Endothelial cell of umbilical vein (primary cell): ENCODE measurements at regions not wholly inside any gene's neighbourhood (a gene's known extent, or its start where the extent isn't known, plus 50 kb on each side); places are given as distances from the start of the nearest gene placed in this dataset.

ENCODE experiments used
- BruUV-seq: library from RNA; stranded (reverse); fragments of 400-500 nt; replicated peaks from 2 replicates; lab custom pipeline; 2021; lab: Mats Ljungman, UMichigan
- CTCF ChIA-PET: fragments of 300-600, 350-600 bp; sonication (Branson Sonifier 250); formaldehyde crosslinking; loops from one replicate; lab custom pipeline; 2021; ENCODE audit warnings: antibody characterized with exemption, inconsistent platforms; lab: Charles Lee
- POLR2A ChIA-PET: fragments of 300-600, 350-600 bp; sonication (Branson Sonifier 250); formaldehyde crosslinking; loops from one replicate; lab custom pipeline; 2021; ENCODE audit warnings: antibody characterized with exemption, inconsistent platforms; lab: Charles Lee
- DNase-seq: peaks from one replicate; pipeline ENCODE4 v3.0.0-alpha.2; 2011; ENCODE audit warnings: low read depth, low spot score
- FAIRE-seq: peaks from 2 replicates; lab custom pipeline; 2011; peaks lifted over from hg19 to GRCh38; lab: Jason Lieb, UNC
- H2AFZ ChIP-seq: 2 replicates; pipeline ENCODE4 v1.6.0; 2012; ENCODE audit warnings: low read depth, low read length, control low read depth, inconsistent platforms
- H3K27ac ChIP-seq: 2 replicates; pipeline ENCODE4 v1.5.1; 2011; ENCODE audit warnings: low read depth, mild to moderate bottlenecking, control low read depth, low read length, moderate library complexity; ENCODE audit not compliant: insufficient read depth
- H3K27me3 ChIP-seq, 2 experiments: 2 replicates each; pipeline versions ENCODE4 v1.6.0 to v1.6.1; 2011; ENCODE audit warnings: low read length in 2 of 2, mixed read lengths in 1 of 2; ENCODE audit not compliant: control insufficient read depth in 2 of 2, insufficient read depth in 2 of 2
- H3K36me3 ChIP-seq, 2 experiments: 2 replicates in 1 of 2; 3 replicates in 1 of 2; pipeline ENCODE4 v1.5.1; 2011; ENCODE audit warnings: low read length in 2 of 2, mild to moderate bottlenecking in 1 of 2, moderate library complexity in 1 of 2; ENCODE audit not compliant: control insufficient read depth in 2 of 2, insufficient read depth in 2 of 2; ENCODE audit errors: extremely low read depth in 1 of 2
- H3K4me1 ChIP-seq: 3 replicates; pipeline ENCODE4 v1.5.1; 2011; ENCODE audit warnings: mild to moderate bottlenecking, low read length; ENCODE audit not compliant: control insufficient read depth, insufficient read depth; ENCODE audit errors: extremely low read depth
- H3K4me2 ChIP-seq: 2 replicates; pipeline ENCODE4 v1.6.1; 2011; ENCODE audit warnings: low read length, control low read depth, mixed read lengths; ENCODE audit not compliant: insufficient read depth
- H3K4me3 ChIP-seq, 3 experiments: fragments of 200-600 bp in 1 of 3; sonication (generic), shearing (Covaris generic) in 1 of 3; replicated peaks in 1 of 3; 2 replicates each; pipeline ENCODE4 v1.5.1; 2011 to 2016; ENCODE audit warnings: control low read depth in 3 of 3, low read length in 3 of 3, mild to moderate bottlenecking in 2 of 3, inconsistent platforms in 1 of 3, low read depth in 1 of 3, moderate library complexity in 1 of 3; ENCODE audit not compliant: insufficient read depth in 1 of 3
- H3K79me2 ChIP-seq: 2 replicates; pipeline ENCODE4 v1.6.0; 2012; ENCODE audit warnings: low read length, inconsistent platforms; ENCODE audit not compliant: control insufficient read depth, insufficient read depth
- H3K9ac ChIP-seq: replicated peaks from 2 replicates; pipeline ENCODE3; 2011; ENCODE audit warnings: low read length, control low read depth; ENCODE audit not compliant: insufficient read depth; ENCODE audit errors: extremely low read depth
- H3K9me1 ChIP-seq: replicated peaks from 3 replicates; pipeline ENCODE4 v1.6.0; 2011; ENCODE audit warnings: mild to moderate bottlenecking, low read length; ENCODE audit not compliant: control insufficient read depth, insufficient read depth; ENCODE audit errors: extremely low read depth
- H3K9me3 ChIP-seq: replicated peaks from 2 replicates; pipeline ENCODE4 v1.5.1; 2012; ENCODE audit warnings: low read length, inconsistent platforms; ENCODE audit not compliant: control insufficient read depth, insufficient read depth
- H4K20me1 ChIP-seq: replicated peaks from 2 replicates; pipeline ENCODE3; 2011; ENCODE audit warnings: mild to moderate bottlenecking, low read length; ENCODE audit not compliant: control insufficient read depth, insufficient read depth; ENCODE audit errors: extremely low read depth
- CTCF ChIP-seq, 2 donors: IDR thresholded peaks; 1 replicate in 1 of 2; 2 replicates in 1 of 2; pipeline ENCODE4 v1.5.1; 2011; ENCODE audit warnings: low read length in 2 of 2, mild to moderate bottlenecking in 2 of 2, moderate library complexity in 2 of 2, control low read depth in 1 of 2, inconsistent platforms in 1 of 2, low read depth in 1 of 2; ENCODE audit not compliant: insufficient read depth in 1 of 2; ENCODE audit errors: extremely low read depth in 1 of 2
- EZH2 ChIP-seq: IDR thresholded peaks from 2 replicates; pipeline ENCODE4 v1.6.1; 2012; ENCODE audit warnings: borderline replicate concordance, low read depth, mild to moderate bottlenecking, moderate library complexity, low read length, inconsistent platforms; ENCODE audit not compliant: severe bottlenecking
- GATA2 ChIP-seq: IDR thresholded peaks from 2 replicates; pipeline ENCODE4 v1.7.0; 2011; ENCODE audit warnings: low read depth, mild to moderate bottlenecking, moderate library complexity, mixed read lengths, low read length; ENCODE audit not compliant: insufficient read length, insufficient read depth
- JUN ChIP-seq: IDR thresholded peaks from 2 replicates; pipeline ENCODE4 v1.6.1; 2011; ENCODE audit warnings: borderline replicate concordance, low read depth; ENCODE audit not compliant: insufficient read length, insufficient read depth
- MAX ChIP-seq: IDR thresholded peaks from 2 replicates; pipeline ENCODE4 v1.6.1; 2011; ENCODE audit not compliant: insufficient read depth, insufficient read length
- MYC ChIP-seq: IDR thresholded peaks from one replicate; pipeline ENCODE4 v1.6.1; 2011; ENCODE audit warnings: mild to moderate bottlenecking, low read depth, low read length
- POLR2A ChIP-seq: IDR thresholded peaks from 2 replicates; pipeline ENCODE4 v1.6.1; 2012; ENCODE audit warnings: low read depth, mild to moderate bottlenecking, control low read depth, low read length
- POLR2AphosphoS5 ChIP-seq: IDR thresholded peaks from 2 replicates; pipeline ENCODE4 v1.6.1; 2012; ENCODE audit warnings: low read depth, mild to moderate bottlenecking, control low read depth, low read length, moderate library complexity; ENCODE audit not compliant: insufficient read depth
- dilution Hi-C: fragments of 300-500 bp; cut with MboI; formaldehyde crosslinking; loops from one replicate; pipeline ENCODE4 v1.15.0; 2019; ENCODE audit warnings: low sequenced_read_pairs; ENCODE audit not compliant: extremely low pct_ligation_motif_present
- intact Hi-C: fragments of 100-400 bp; cut with micrococcal nuclease; formaldehyde crosslinking; loops from one replicate; pipeline ENCODE4 v1.10.0; 2022

GRCh38 chrX:109926118-109926517 is 76.8 kb upstream of the TMEM164 start:
- intact Hi-C loops: no loop called here
- no peak overlapping the region for H3K9ac ChIP-seq
- dilution Hi-C loops: no loop called here
- no peaks in the 10 kb centered on the region for H3K9me1 ChIP-seq
- H3K79me2 ChIP-seq: no peaks in the 10 kb centered on the region
- ChIA-PET CTCF (no interaction called here), POLR2A (no interaction called here)
- H4K20me1 ChIP-seq: no peaks in the 10 kb centered on the region
- no peaks in the 10 kb centered on the region for H3K9me3 ChIP-seq
- no peak for TF ChIP-seq CTCF (IDR thresholded peaks at IDR 0.05; ENCODE audit: extremely low read depth in 1 of 2, insufficient read depth in 1 of 2, low read depth in 1 of 2, low read length in 2 of 2)
- no peak for TF ChIP-seq JUN
- TF ChIP-seq MAX: no peak
- no peak for TF ChIP-seq GATA2
- no peak for TF ChIP-seq POLR2AphosphoS5
- TF ChIP-seq POLR2A: no peak
- no peak for TF ChIP-seq EZH2
- no peak for TF ChIP-seq MYC
- FAIRE-seq (no peak), DNase-seq (no peak)
- H3K36me3 ChIP-seq: no peaks in the 10 kb centered on the region
- no peaks in the 10 kb centered on the region for H3K27me3 ChIP-seq
- H3K4me2 ChIP-seq: no peak overlapping the region
- H3K4me1 ChIP-seq: no peaks in the 10 kb centered on the region
- no peak overlapping the region for H3K4me3 ChIP-seq
- H3K27ac ChIP-seq: no peak overlapping the region
- H2AFZ ChIP-seq: no peak overlapping the region
- BruUV-seq: no TSS peak
